Stomach (tissue), 8 donors: ENCODE measurements at regions not wholly inside any gene's neighbourhood (a gene's known extent, or its start where the extent isn't known, plus 50 kb on each side); places are given as distances from the start of the nearest gene placed in this dataset.

Experiments used
- DNase-seq, 2 donors: peaks; one replicate each; pipeline versions ENCODE4 v3.0.0 to v3.0.0-alpha.2; 2013 to 2019
- H3K27ac ChIP-seq, 5 donors: fragments of 200-600 bp in 4 of 5; sonication (generic) in 4 of 5; one replicate each; pipeline ENCODE4 v1.5.1; 2013 to 2019; ENCODE audit warnings: mild to moderate bottlenecking in 1 of 5, moderate library complexity in 1 of 5
- H3K27me3 ChIP-seq, 3 donors: fragments of 200-600 bp; sonication (generic); one replicate each; pipeline ENCODE4 v1.5.1; 2017 to 2019; ENCODE audit warnings: mixed run types in 1 of 3
- H3K36me3 ChIP-seq, 4 donors: fragments of 200-600 bp; sonication (generic); 1 replicate in 3 of 4; 2 replicates in 1 of 4; pipeline ENCODE4 v1.5.1; 2016 to 2019
- H3K4me1 ChIP-seq, 4 donors: fragments of 200-600 bp; sonication (generic); one replicate each; pipeline ENCODE4 v1.5.1; 2016 to 2019
- H3K4me3 ChIP-seq, 4 donors: fragments of 200-600 bp; sonication (generic) in 3 of 4; one replicate each; pipeline ENCODE4 v1.5.1; 2016 to 2019; ENCODE audit warnings: mild to moderate bottlenecking in 1 of 4
- H3K9me3 ChIP-seq, 4 donors: fragments of 200-600 bp; sonication (generic); one replicate each; pipeline ENCODE4 v1.5.1; 2016 to 2019
- CTCF ChIP-seq, 7 experiments: fragments of 450-650 bp in 4 of 7; fragments of 200-600 bp in 3 of 7; sonication (generic) in 3 of 7; IDR thresholded peaks; one replicate each; pipeline ENCODE4 v1.5.1; 2016 to 2019; ENCODE audit warnings: antibody characterized with exemption in 7 of 7, control low read depth in 2 of 7, mild to moderate bottlenecking in 1 of 7
- EP300 ChIP-seq: sonication (generic); formaldehyde crosslinking; IDR thresholded peaks from one replicate; pipeline ENCODE4 v1.6.1; 2017; ENCODE audit warnings: antibody characterized with exemption
- POLR2A ChIP-seq, 4 donors: fragments of 450-650 bp; IDR thresholded peaks; one replicate each; pipeline ENCODE4 v1.6.1; 2016; ENCODE audit warnings: antibody characterized with exemption in 4 of 4, control low read depth in 2 of 4, mild to moderate bottlenecking in 1 of 4, moderate library complexity in 1 of 4
- POLR2AphosphoS5 ChIP-seq, 3 donors: sonication (generic); formaldehyde crosslinking; IDR thresholded peaks; one replicate each; pipeline ENCODE4 v1.6.1; 2016; ENCODE audit warnings: antibody characterized with exemption in 3 of 3
- WGBS, 5 donors: extraction: QIAGEN DNeasy Blood & Tissue Kit in 3 of 5; methylation state at CpG; one replicate each; pipeline versions ENCODE4 v1.1.5 to v1.1.7; 2013 to 2018; 5-methylcytosine and 5-hydroxymethylcytosine counted together
- intact Hi-C: fragments of 100-400 bp; cut with DNase I; formaldehyde crosslinking; loops from one replicate; pipeline ENCODE4 v1.15.1; 2023; ENCODE audit warnings: low total_unique reads
- donor health status: healthy with polysubstance abuse.
- donor health status: Bipolar disorder and iron deficiency.
- donor health status: healthy.

DNA sequence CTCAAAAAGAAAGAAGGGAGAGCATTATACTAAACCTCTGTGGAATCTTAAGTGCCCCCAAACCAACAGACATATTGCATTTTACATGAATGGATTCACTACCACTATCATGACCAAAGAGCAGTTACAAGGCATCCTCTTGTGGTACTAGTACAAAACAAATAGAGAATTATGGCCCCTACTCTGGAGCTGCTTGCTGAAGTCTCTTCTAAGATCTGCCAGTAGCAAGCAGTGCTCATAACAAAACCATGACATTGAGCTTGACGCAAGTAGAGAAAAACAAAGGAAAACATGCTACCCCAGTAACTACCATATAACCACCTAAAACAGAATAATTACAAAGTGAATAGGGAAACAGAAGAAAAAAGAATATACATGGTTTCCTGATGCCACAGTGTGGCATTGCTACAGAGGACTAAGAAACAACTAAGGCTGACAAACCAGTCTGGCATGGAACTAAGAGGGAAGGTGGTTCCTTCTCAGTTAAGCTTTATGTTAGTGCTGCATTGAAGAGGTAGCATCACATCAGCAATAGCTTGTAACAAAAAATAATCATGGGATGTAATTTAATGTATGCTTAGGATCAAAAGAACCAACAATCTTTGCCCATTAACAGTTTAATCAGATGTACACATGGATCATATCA, 150.2 kb upstream of the AGR3 start:
- no peak overlapping the region for H3K4me3 ChIP-seq
- intact Hi-C loops, result no loop called here
- no peaks in the 10 kb centered on the region for H3K9me3 ChIP-seq
- no peaks in the 10 kb centered on the region for H3K4me1 ChIP-seq
- H3K27ac ChIP-seq, result no peak overlapping the region
- DNase-seq, result peak in 1 of 2 donors; percentile 44
- H3K36me3 ChIP-seq, result no peaks in the 10 kb centered on the region
- no peaks in the 10 kb centered on the region for H3K27me3 ChIP-seq
- WGBS, 5 donors, result 75 to 96% (median 88%) methylated on average over 1 of the region's 1 CpG
- no peak for TF ChIP-seq POLR2AphosphoS5 (IDR thresholded peaks at IDR 0.05)
- TF ChIP-seq EP300, result no peak
- TF ChIP-seq CTCF (IDR thresholded peaks at IDR 0.05), result no peak
- no peak for TF ChIP-seq POLR2A (IDR thresholded peaks at IDR 0.05)

GRCh38 chr7:17033245-17033644, 151.5 kb upstream of the AGR3 start:
- Histone ChIP-seq H3K4me1 (peaks cover 0 to 3% (median 0%) of the 10 kb centered on the region in 4 donors), H3K27ac (peak overlapping the region in 1 of 5 donors; percentile 41), H3K9me3 (no peaks in the 10 kb centered on the region), H3K36me3 (no peaks in the 10 kb centered on the region), H3K27me3 (no peaks in the 10 kb centered on the region), H3K4me3 (no peak overlapping the region)
- WGBS, 5 donors, result 34 to 78% (median 46%) methylated on average over 3 to 4 of the region's 4 CpGs
- DNase-seq, result peak in 1 of 2 donors; percentile 71
- intact Hi-C loops, result no loop called here
- TF ChIP-seq POLR2AphosphoS5 (IDR thresholded peaks at IDR 0.05), result peak in 2 of 3 donors; percentile 14 to 40
- TF ChIP-seq POLR2A (IDR thresholded peaks at IDR 0.05), result no peak

GRCh38 chr7:17036584-17036983, 154.8 kb upstream of the AGR3 start:
- intact Hi-C loops, result no loop called here
- H3K4me1 ChIP-seq, result peaks cover 0 to 36% (median 15%) of the 10 kb centered on the region in 4 donors
- no peaks in the 10 kb centered on the region for H3K9me3 ChIP-seq
- no peaks in the 10 kb centered on the region for H3K36me3 ChIP-seq
- no peaks in the 10 kb centered on the region for H3K27me3 ChIP-seq
- WGBS, 5 donors, result 90 to 97% (median 92%) methylated on average over 2 of the region's 2 CpGs
- no peak for TF ChIP-seq EP300
- TF ChIP-seq POLR2A (IDR thresholded peaks at IDR 0.05), result no peak
- no peak for TF ChIP-seq POLR2AphosphoS5 (IDR thresholded peaks at IDR 0.05)
- TF ChIP-seq CTCF (IDR thresholded peaks at IDR 0.05), result no peak
- no peak for DNase-seq
- no peak overlapping the region for H3K27ac ChIP-seq
- no peak overlapping the region for H3K4me3 ChIP-seq

- TF ChIP-seq CTCF (IDR thresholded peaks at IDR 0.05) (no peak), POLR2A (IDR thresholded peaks at IDR 0.05) (no peak), EP300 (no peak), POLR2AphosphoS5 (IDR thresholded peaks at IDR 0.05) (no peak)
- no peak overlapping the region for H3K27ac ChIP-seq
- 89 to 96% (median 93%) methylated on average over 3 of the region's 3 CpGs for WGBS, 5 donors
- intact Hi-C loops, result no loop called here
- no peak overlapping the region for H3K4me3 ChIP-seq
- H3K36me3 ChIP-seq, result no peaks in the 10 kb centered on the region
- no peaks in the 10 kb centered on the region for H3K9me3 ChIP-seq
- no peaks in the 10 kb centered on the region for H3K27me3 ChIP-seq
- peaks cover 0 to 44% (median 16%) of the 10 kb centered on the region in 4 donors for H3K4me1 ChIP-seq
- DNase-seq, result no peak
Measured at GRCh38 chr7:17037356-17037755, 155.6 kb upstream of the AGR3 start.

DNA sequence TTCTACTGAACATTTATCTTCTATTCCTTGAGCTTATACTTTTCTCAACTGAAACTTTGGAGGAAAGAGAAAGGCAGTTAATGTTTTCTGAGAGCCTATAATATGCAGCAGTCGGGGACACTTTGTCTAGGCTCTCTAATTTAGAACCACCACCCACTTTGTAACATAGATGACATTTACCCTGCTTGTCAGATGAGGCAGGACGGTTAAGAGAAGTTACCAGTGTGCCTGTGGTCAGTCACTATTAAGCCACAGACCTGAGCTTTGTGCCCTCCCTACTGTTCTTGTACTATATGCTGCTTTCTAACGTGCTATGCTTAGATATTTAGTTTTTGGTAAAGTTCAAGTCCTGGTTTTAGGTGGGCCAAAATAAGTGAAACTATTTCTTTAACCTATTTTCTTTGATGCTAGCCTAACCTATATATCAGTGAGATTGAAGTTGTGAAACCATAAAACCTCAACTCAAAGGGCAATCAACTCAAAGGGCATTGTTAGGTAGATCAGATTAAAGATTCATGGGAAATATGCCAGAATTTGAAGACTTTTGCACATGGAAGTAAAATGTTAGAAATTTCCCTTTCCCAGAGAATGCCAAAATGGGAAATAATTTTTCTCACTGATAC, 156.5 kb upstream of the AGR3 start:
- H3K27me3 ChIP-seq, result no peaks in the 10 kb centered on the region
- peaks cover 0 to 47% (median 17%) of the 10 kb centered on the region in 4 donors for H3K4me1 ChIP-seq
- no peaks in the 10 kb centered on the region for H3K9me3 ChIP-seq
- H3K4me3 ChIP-seq, result no peak overlapping the region
- no peak for DNase-seq
- H3K27ac ChIP-seq, result peak overlapping the region in 1 of 5 donors; percentile 36
- WGBS, 5 donors, result 54 to 65% (median 59%) methylated on average over 3 of the region's 3 CpGs
- TF ChIP-seq POLR2AphosphoS5 (IDR thresholded peaks at IDR 0.05), result no peak
- TF ChIP-seq EP300, result no peak
- no peak for TF ChIP-seq POLR2A (IDR thresholded peaks at IDR 0.05)
- TF ChIP-seq CTCF (IDR thresholded peaks at IDR 0.05), result no peak
- intact Hi-C loops, result no loop called here
- no peaks in the 10 kb centered on the region for H3K36me3 ChIP-seq
